ENCODE measurements at regions not wholly inside any gene's neighbourhood (a gene's known extent, or its start where the extent isn't known, plus 50 kb on each side); places are given as distances from the start of the nearest gene placed in this dataset.

DNA sequence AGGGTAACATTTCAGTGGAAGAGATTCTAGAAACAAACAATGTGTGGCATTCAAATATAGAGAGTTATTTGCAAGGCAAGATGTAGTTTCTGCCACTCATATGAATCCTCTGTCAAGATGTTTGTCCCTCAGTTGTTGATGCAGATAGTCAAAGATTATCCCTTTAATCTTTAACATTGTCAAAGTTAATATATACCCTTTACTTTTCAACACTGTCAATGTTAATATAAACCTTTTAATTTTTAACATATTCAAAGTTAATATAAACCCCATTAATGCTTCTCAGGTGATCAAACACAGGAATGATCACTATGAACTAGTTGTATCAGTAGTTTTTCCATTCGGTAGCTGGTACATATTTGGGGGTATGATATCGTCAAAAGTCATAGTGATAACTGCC lies 51.9 kb upstream of the PICALM start:
- no peak for DNase-seq (ENCODE audit: low read depth in 2 of 2, low spot score in 1 of 2)

DNA sequence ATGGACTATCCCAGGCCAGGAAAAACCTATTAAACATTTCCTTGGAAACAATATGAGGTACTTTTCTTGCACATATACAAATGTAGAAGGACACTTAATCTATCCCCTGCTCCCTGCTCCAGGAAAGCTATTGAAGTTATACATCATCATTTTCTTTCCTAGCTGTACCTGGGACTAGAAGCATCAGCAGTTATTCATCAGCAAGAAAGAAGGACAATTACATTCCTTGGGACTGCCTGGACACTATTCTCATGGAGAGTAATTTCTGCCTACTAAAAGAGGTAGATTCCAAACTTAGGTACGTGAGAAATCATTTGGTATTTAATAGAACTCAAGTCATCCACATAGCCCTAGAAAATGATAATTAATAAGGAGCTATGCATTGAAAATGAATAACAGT lies 51.0 kb upstream of the PICALM start:
- DNase-seq (ENCODE audit: low read depth in 2 of 2, low spot score in 1 of 2), result no peak

DNA sequence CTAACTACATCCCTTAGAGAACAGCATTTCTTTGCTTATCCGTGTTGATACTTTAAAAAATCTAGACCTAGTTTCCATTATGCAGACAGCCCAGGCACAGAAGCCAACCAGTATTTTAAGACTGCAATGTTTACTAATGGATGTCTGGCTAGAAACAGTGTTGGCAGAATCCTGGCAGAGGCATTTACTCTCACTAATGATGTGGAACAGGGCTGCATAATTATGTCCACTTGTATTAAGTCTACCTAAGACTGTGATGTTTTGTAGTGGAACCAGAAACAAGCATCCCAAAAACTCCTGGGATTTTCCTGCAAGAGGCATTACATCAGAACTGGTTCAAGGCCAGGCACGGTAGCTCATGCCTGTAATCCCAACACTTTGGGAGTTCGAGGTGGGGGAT lies 50.2 kb upstream of the PICALM start:
- DNase-seq (ENCODE audit: low read depth in 2 of 2, low spot score in 1 of 2), result no peak

All from stimulated activated CD8-positive, alpha-beta memory T cell treated with anti-CD3 and anti-CD28 coated beads, Interleukin-4, amount 100 ng/mL, for 4 hours (primary cell).